ENCODE measurements at regions not wholly inside any gene's neighbourhood (a gene's known extent, or its start where the extent isn't known, plus 50 kb on each side); places are given as distances from the start of the nearest gene placed in this dataset.

DNA sequence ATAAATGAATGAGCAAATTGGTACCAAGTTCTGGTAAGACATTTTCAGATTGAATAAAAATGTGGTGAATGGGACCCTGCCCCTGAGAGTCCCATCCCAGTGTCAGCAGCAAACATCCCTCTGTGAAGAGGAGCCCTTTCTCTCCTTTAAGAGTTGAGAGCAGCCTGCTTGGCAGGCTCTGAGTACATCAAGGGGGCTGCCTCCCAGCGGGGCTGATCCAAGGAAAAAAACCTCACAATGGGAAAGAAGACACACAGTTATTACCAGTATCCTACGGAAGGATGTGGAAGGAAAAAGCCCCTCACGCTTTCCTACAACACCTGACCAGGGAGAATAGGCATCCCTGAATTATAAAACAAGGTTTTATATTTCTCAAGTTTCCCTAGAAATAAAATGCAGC, 293.8 kb upstream of the B3GAT1 start:
- TF ChIP-seq, protein P1, sequence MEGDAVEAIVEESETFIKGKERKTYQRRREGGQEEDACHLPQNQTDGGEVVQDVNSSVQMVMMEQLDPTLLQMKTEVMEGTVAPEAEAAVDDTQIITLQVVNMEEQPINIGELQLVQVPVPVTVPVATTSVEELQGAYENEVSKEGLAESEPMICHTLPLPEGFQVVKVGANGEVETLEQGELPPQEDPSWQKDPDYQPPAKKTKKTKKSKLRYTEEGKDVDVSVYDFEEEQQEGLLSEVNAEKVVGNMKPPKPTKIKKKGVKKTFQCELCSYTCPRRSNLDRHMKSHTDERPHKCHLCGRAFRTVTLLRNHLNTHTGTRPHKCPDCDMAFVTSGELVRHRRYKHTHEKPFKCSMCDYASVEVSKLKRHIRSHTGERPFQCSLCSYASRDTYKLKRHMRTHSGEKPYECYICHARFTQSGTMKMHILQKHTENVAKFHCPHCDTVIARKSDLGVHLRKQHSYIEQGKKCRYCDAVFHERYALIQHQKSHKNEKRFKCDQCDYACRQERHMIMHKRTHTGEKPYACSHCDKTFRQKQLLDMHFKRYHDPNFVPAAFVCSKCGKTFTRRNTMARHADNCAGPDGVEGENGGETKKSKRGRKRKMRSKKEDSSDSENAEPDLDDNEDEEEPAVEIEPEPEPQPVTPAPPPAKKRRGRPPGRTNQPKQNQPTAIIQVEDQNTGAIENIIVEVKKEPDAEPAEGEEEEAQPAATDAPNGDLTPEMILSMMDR (IDR thresholded peaks at IDR 0.05): no peak
- no peak for TF ChIP-seq EP300 (IDR thresholded peaks at IDR 0.05)
